ENCODE measurements at regions not wholly inside any gene's neighbourhood (a gene's known extent, or its start where the extent isn't known, plus 50 kb on each side); places are given as distances from the start of the nearest gene placed in this dataset.

- POLR2A ChIA-PET: no interaction called here
- BruUV-seq (replicated peaks): no TSS peak
- intact Hi-C loops (cut with micrococcal nuclease) (no loop called here), dilution Hi-C loops (cut with MboI; ENCODE audit: extremely low pct_ligation_motif_present, low sequenced_read_pairs) (no loop called here)
- no peaks in the 10 kb centered on the region for H4K20me1 ChIP-seq (replicated peaks; ENCODE audit: control insufficient read depth, extremely low read depth, insufficient read depth, low read length)
- no peaks in the 10 kb centered on the region for H3K9me1 ChIP-seq (replicated peaks; ENCODE audit: control insufficient read depth, extremely low read depth, insufficient read depth, low read length)
- H3K9ac ChIP-seq (replicated peaks; ENCODE audit: extremely low read depth, insufficient read depth, low read length): no peak overlapping the region
- no peak overlapping the region for H3K4me3 ChIP-seq (replicated peaks in 1 of 3; ENCODE audit: insufficient read depth in 1 of 3, low read depth in 1 of 3, low read length in 3 of 3)
- H3K27me3 ChIP-seq (ENCODE audit: control insufficient read depth in 2 of 2, insufficient read depth in 2 of 2, low read length in 2 of 2): no peaks in the 10 kb centered on the region
- no peaks in the 10 kb centered on the region for H3K36me3 ChIP-seq (ENCODE audit: control insufficient read depth in 2 of 2, extremely low read depth in 1 of 2, insufficient read depth in 2 of 2, low read length in 2 of 2)
- H2AFZ ChIP-seq (ENCODE audit: low read depth, low read length): no peak overlapping the region
- no peak overlapping the region for H3K4me2 ChIP-seq (ENCODE audit: insufficient read depth, low read length)
- DNase-seq (ENCODE audit: low read depth, low spot score) (no peak), FAIRE-seq (no peak)
- H3K27ac ChIP-seq (ENCODE audit: insufficient read depth, low read depth, low read length): no peak overlapping the region
- no peaks in the 10 kb centered on the region for H3K4me1 ChIP-seq (ENCODE audit: control insufficient read depth, extremely low read depth, insufficient read depth, low read length)
- no peaks in the 10 kb centered on the region for H3K9me3 ChIP-seq (replicated peaks; ENCODE audit: control insufficient read depth, insufficient read depth, low read length)
- no peaks in the 10 kb centered on the region for H3K79me2 ChIP-seq (ENCODE audit: control insufficient read depth, insufficient read depth, low read length)
- TF ChIP-seq POLR2AphosphoS5 (IDR thresholded peaks at IDR 0.05; ENCODE audit: insufficient read depth, low read depth, low read length) (no peak), GATA2 (IDR thresholded peaks at IDR 0.05; ENCODE audit: insufficient read depth, insufficient read length, low read depth, low read length) (no peak), FOS (IDR thresholded peaks at IDR 0.05; ENCODE audit: borderline replicate concordance, insufficient read depth, low read length) (no peak)
- CTCF ChIA-PET: no interaction called here
Measured at GRCh38 chr2:67642046-67642382, 244.9 kb downstream of the ETAA1 start.

DNA sequence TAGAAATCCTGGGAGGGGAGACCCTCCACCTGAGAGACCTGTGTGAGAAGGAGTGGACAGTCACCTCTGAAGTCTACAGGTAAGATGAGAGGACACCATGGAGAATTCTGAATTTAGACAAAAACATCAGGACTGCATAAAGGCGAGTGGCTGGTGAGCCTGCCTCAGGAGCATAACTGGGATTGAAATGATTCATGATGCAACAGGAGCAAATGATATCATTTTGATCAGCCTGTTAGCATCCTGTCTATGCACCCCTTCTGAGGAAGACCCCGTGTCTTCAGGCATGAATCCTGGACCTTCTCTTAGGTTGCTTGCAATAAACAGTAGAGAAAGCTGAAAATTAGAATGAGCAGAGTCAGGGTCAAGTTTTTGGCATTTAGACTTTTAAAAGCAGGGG lies 245.8 kb downstream of the ETAA1 start:
- Histone ChIP-seq H3K36me3 (ENCODE audit: control insufficient read depth in 2 of 2, extremely low read depth in 1 of 2, insufficient read depth in 2 of 2, low read length in 2 of 2) (no peaks in the 10 kb centered on the region), H3K27me3 (ENCODE audit: control insufficient read depth in 2 of 2, insufficient read depth in 2 of 2, low read length in 2 of 2) (no peaks in the 10 kb centered on the region), H3K9me1 (replicated peaks; ENCODE audit: control insufficient read depth, extremely low read depth, insufficient read depth, low read length) (no peaks in the 10 kb centered on the region), H4K20me1 (replicated peaks; ENCODE audit: control insufficient read depth, extremely low read depth, insufficient read depth, low read length) (no peaks in the 10 kb centered on the region), H2AFZ (ENCODE audit: low read depth, low read length) (no peak overlapping the region), H3K9me3 (replicated peaks; ENCODE audit: control insufficient read depth, insufficient read depth, low read length) (no peaks in the 10 kb centered on the region), H3K27ac (ENCODE audit: insufficient read depth, low read depth, low read length) (no peak overlapping the region), H3K79me2 (ENCODE audit: control insufficient read depth, insufficient read depth, low read length) (no peaks in the 10 kb centered on the region), H3K4me2 (ENCODE audit: insufficient read depth, low read length) (no peak overlapping the region), H3K4me1 (ENCODE audit: control insufficient read depth, extremely low read depth, insufficient read depth, low read length) (no peaks in the 10 kb centered on the region), H3K4me3 (replicated peaks in 1 of 3; ENCODE audit: insufficient read depth in 1 of 3, low read depth in 1 of 3, low read length in 3 of 3) (no peak overlapping the region), H3K9ac (replicated peaks; ENCODE audit: extremely low read depth, insufficient read depth, low read length) (no peak overlapping the region)
- dilution Hi-C loops (cut with MboI; ENCODE audit: extremely low pct_ligation_motif_present, low sequenced_read_pairs): no loop called here
- CTCF ChIA-PET: no interaction called here
- TF ChIP-seq CTCF (IDR thresholded peaks at IDR 0.05; ENCODE audit: extremely low read depth in 1 of 2, insufficient read depth in 1 of 2, low read depth in 1 of 2, low read length in 2 of 2) (no peak), POLR2A (IDR thresholded peaks at IDR 0.05; ENCODE audit: low read depth, low read length) (no peak), FOS (IDR thresholded peaks at IDR 0.05; ENCODE audit: borderline replicate concordance, insufficient read depth, low read length) (no peak), JUN (IDR thresholded peaks at IDR 0.05; ENCODE audit: borderline replicate concordance, insufficient read depth, insufficient read length, low read depth) (no peak), GATA2 (IDR thresholded peaks at IDR 0.05; ENCODE audit: insufficient read depth, insufficient read length, low read depth, low read length) (no peak), MAX (IDR thresholded peaks at IDR 0.05; ENCODE audit: insufficient read depth, insufficient read length) (no peak), EZH2 (IDR thresholded peaks at IDR 0.05; ENCODE audit: borderline replicate concordance, low read depth, low read length, severe bottlenecking) (no peak)
- no peak for DNase-seq (ENCODE audit: low read depth, low spot score)
- POLR2A ChIA-PET: no interaction called here
- BruUV-seq (replicated peaks): no TSS peak
- intact Hi-C loops (cut with micrococcal nuclease): no loop called here
- no peak for FAIRE-seq
